HCT116 (cell line): ENCODE measurements at regions not wholly inside any gene's neighbourhood (a gene's known extent, or its start where the extent isn't known, plus 50 kb on each side); places are given as distances from the start of the nearest gene placed in this dataset.

Experiments used
- ATAC-seq: fragments of 200-7000 bp; cut with Tn5 transposase; 2 replicates; pipeline ENCODE4 v1.9.1; 2020; ENCODE audit warnings: mild to moderate bottlenecking, moderate library complexity
- BruUV-seq: library from RNA; stranded (reverse); fragments of 400-500 nt; replicated peaks from 2 replicates; lab custom pipeline; 2021; lab: Mats Ljungman, UMichigan
- CTCF ChIA-PET: fragments of 300-600 bp; sonication (Branson Sonifier 250); formaldehyde crosslinking; loops from one replicate; lab custom pipeline; 2021; ENCODE audit warnings: antibody characterized with exemption; lab: Charles Lee
- POLR2A ChIA-PET: fragments of 300-600, 350-600 bp; sonication (Branson Sonifier 250); formaldehyde crosslinking; loops from one replicate; lab custom pipeline; 2021; ENCODE audit warnings: antibody characterized with exemption; lab: Charles Lee
- RAD21 ChIA-PET, 2 experiments: fragments of 300-600 bp; sonication (Branson Sonifier 250); formaldehyde crosslinking; loops; one replicate each; lab custom pipeline; 2023; ENCODE audit warnings: low total read pairs in 2 of 2; ENCODE audit not compliant: uncharacterized antibody in 2 of 2, unreplicated experiment in 2 of 2, low non-redundant PET in 1 of 2; lab: Charles Lee
- DNase-seq: peaks from one replicate; pipeline ENCODE4 v3.0.0-alpha.2; 2010; ENCODE audit warnings: low read depth, low spot score
- H2AFZ ChIP-seq: fragments of 200-600 bp; shearing (Covaris generic), sonication (generic); 2 replicates; pipeline ENCODE4 v1.6.1; 2017; ENCODE audit warnings: low read depth, mixed run types, mixed read lengths, antibody characterized with exemption, low read length; ENCODE audit not compliant: poor library complexity, severe bottlenecking
- H3K27ac ChIP-seq: 2 replicates; pipeline ENCODE4 v1.5.1; 2012; ENCODE audit warnings: low read depth, low read length
- H3K27me3 ChIP-seq: fragments of 200-600 bp; sonication (generic); 2 replicates; pipeline ENCODE4 v1.6.1; 2016; ENCODE audit warnings: mixed run types, low read length, mixed read lengths; ENCODE audit not compliant: insufficient read depth
- H3K36me3 ChIP-seq, 2 experiments: fragments of 200-500 bp in 1 of 2; fragments of 200-600 bp in 1 of 2; sonication (Bioruptor generic) in 1 of 2; sonication (generic) in 1 of 2; 2 replicates each; pipeline versions ENCODE4 v1.5.1 to v1.6.1; 2014 to 2016; ENCODE audit warnings: low read length in 2 of 2, inconsistent platforms in 1 of 2, mixed read lengths in 1 of 2, mixed run types in 1 of 2; ENCODE audit not compliant: insufficient read depth in 2 of 2, control insufficient read depth in 1 of 2
- H3K4me1 ChIP-seq, 2 experiments: fragments of 200-600 bp in 1 of 2; sonication (generic) in 1 of 2; 2 replicates each; pipeline versions ENCODE4 v1.5.1 to v1.6.1; 2012 to 2017; ENCODE audit warnings: low read length in 2 of 2, inconsistent platforms in 1 of 2, mild to moderate bottlenecking in 1 of 2, mixed read lengths in 1 of 2, mixed run types in 1 of 2, moderate library complexity in 1 of 2; ENCODE audit not compliant: insufficient read depth in 2 of 2, control insufficient read depth in 1 of 2
- H3K4me2 ChIP-seq: fragments of 200-600 bp; sonication (generic); 2 replicates; pipeline ENCODE4 v1.6.1; 2017; ENCODE audit warnings: mixed run types, low read length, mixed read lengths
- H3K4me3 ChIP-seq, 2 experiments: fragments of 200-600 bp in 1 of 2; sonication (generic) in 1 of 2; replicated peaks in 1 of 2; 2 replicates each; pipeline ENCODE4 v1.5.1; 2011 to 2016; ENCODE audit warnings: low read length in 2 of 2, control low read depth in 1 of 2, low read depth in 1 of 2, mild to moderate bottlenecking in 1 of 2, mixed read lengths in 1 of 2, mixed run types in 1 of 2
- H3K79me2 ChIP-seq: fragments of 200-600 bp; sonication (generic); 2 replicates; pipeline ENCODE4 v1.6.1; 2017; ENCODE audit warnings: mild to moderate bottlenecking, mixed run types, low read length, moderate library complexity, mixed read lengths; ENCODE audit not compliant: insufficient read depth
- H3K9ac ChIP-seq: fragments of 200-600 bp; sonication (generic); 2 replicates; pipeline ENCODE4 v1.6.1; 2016; ENCODE audit warnings: low read length, mixed read lengths
- H3K9me2 ChIP-seq: fragments of 200-600 bp; sonication (generic), shearing (Covaris generic); 2 replicates; pipeline ENCODE4 v1.6.1; 2017; ENCODE audit warnings: mixed run types, mild to moderate bottlenecking, moderate library complexity; ENCODE audit not compliant: insufficient read depth
- H3K9me3 ChIP-seq, 2 experiments: fragments of 200-500 bp in 1 of 2; fragments of 200-600 bp in 1 of 2; sonication (Bioruptor generic) in 1 of 2; sonication (generic) in 1 of 2; 2 replicates each; pipeline ENCODE4 v1.6.1; 2014 to 2017; ENCODE audit warnings: low read length in 2 of 2, mixed read lengths in 2 of 2, inconsistent platforms in 1 of 2, low read depth in 1 of 2, mild to moderate bottlenecking in 1 of 2, mixed run types in 1 of 2, moderate library complexity in 1 of 2; ENCODE audit not compliant: control insufficient read depth in 1 of 2, insufficient read depth in 1 of 2
- H4K20me1 ChIP-seq: fragments of 200-600 bp; sonication (generic), shearing (Covaris generic); 2 replicates; pipeline ENCODE4 v1.6.1; 2017; ENCODE audit warnings: mixed run types, mild to moderate bottlenecking, moderate library complexity; ENCODE audit not compliant: insufficient read depth
- ATF3 ChIP-seq: IDR thresholded peaks from 2 replicates; pipeline ENCODE4 v1.6.1; 2012
- CBX3 ChIP-seq: IDR thresholded peaks from 2 replicates; pipeline ENCODE4 v1.6.1; 2012; ENCODE audit warnings: low read depth
- ELF1 ChIP-seq: IDR thresholded peaks from 2 replicates; pipeline ENCODE4 v1.6.1; 2012; ENCODE audit warnings: low read depth, borderline replicate concordance
- FOSL1 ChIP-seq: IDR thresholded peaks from 2 replicates; pipeline ENCODE4 v1.6.1; 2012; ENCODE audit warnings: low read depth
- MAX ChIP-seq: IDR thresholded peaks from 2 replicates; pipeline ENCODE4 v1.6.1; 2012
- POLR2A ChIP-seq: IDR thresholded peaks from 2 replicates; pipeline ENCODE4 v1.7.0; 2011; ENCODE audit warnings: borderline replicate concordance; ENCODE audit not compliant: insufficient read depth, insufficient read length; ENCODE audit errors: extremely low read depth
- POLR2AphosphoS5 ChIP-seq: IDR thresholded peaks from 2 replicates; pipeline ENCODE4 v1.6.1; 2011; ENCODE audit warnings: mild to moderate bottlenecking, low read depth, low read length, moderate library complexity
- REST ChIP-seq: IDR thresholded peaks from 2 replicates; pipeline ENCODE4 v1.6.1; 2012; ENCODE audit warnings: low read depth
- SP1 ChIP-seq: IDR thresholded peaks from 2 replicates; pipeline ENCODE4 v1.6.1; 2012; ENCODE audit warnings: low read depth
- SRF ChIP-seq: IDR thresholded peaks from 2 replicates; pipeline ENCODE4 v1.6.1; 2012; ENCODE audit warnings: low read depth
- TCF7L2 ChIP-seq: IDR thresholded peaks from 2 replicates; pipeline ENCODE4 v1.7.0; 2011; ENCODE audit warnings: borderline replicate concordance, inconsistent platforms; ENCODE audit not compliant: insufficient read depth, insufficient read length; ENCODE audit errors: extremely low read depth
- intact Hi-C: fragments of 100-400 bp; cut with micrococcal nuclease; formaldehyde crosslinking; loops from 2 replicates; pipeline ENCODE4 v1.10.0; 2022
- TF ChIP-seq, protein P1 (sequence below): IDR thresholded peaks from 2 replicates; pipeline ENCODE4 v1.6.1; 2011; ENCODE audit warnings: mild to moderate bottlenecking, low read length, moderate library complexity; ENCODE audit not compliant: insufficient replicate concordance; ENCODE audit errors: extremely low read depth

DNA sequence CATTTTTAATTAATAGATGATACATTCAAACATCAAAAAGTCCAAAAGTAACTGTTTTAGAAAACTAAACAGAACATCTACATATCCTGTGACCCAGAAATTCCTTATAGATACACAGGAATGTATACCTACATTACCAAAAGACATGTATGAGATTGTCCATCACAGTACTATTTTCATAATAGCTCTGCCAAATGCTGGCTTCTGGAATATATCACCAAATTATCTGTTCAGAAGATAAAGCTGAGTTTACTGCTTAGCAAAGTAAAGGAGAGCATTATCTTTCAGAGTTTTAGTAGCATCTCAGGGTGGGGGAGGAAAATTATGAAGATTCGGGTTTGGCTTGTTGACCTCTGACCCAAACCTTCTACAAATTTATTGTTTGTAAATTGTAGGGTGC lies 368.9 kb upstream of the SLC7A11 start:
- no peak for TF ChIP-seq SRF
- no peak for TF ChIP-seq TCF7L2
- TF ChIP-seq ATF3, result no peak
- TF ChIP-seq FOSL1, result no peak
- TF ChIP-seq POLR2A, result no peak
- TF ChIP-seq MAX, result no peak
- no peak for TF ChIP-seq ELF1
- TF ChIP-seq REST, result no peak
- TF ChIP-seq, protein P1, sequence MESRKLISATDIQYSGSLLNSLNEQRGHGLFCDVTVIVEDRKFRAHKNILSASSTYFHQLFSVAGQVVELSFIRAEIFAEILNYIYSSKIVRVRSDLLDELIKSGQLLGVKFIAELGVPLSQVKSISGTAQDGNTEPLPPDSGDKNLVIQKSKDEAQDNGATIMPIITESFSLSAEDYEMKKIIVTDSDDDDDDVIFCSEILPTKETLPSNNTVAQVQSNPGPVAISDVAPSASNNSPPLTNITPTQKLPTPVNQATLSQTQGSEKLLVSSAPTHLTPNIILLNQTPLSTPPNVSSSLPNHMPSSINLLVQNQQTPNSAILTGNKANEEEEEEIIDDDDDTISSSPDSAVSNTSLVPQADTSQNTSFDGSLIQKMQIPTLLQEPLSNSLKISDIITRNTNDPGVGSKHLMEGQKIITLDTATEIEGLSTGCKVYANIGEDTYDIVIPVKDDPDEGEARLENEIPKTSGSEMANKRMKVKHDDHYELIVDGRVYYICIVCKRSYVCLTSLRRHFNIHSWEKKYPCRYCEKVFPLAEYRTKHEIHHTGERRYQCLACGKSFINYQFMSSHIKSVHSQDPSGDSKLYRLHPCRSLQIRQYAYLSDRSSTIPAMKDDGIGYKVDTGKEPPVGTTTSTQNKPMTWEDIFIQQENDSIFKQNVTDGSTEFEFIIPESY, result no peak
- no peak for TF ChIP-seq SP1
- TF ChIP-seq POLR2AphosphoS5, result no peak
- TF ChIP-seq CBX3, result no peak
- ChIA-PET CTCF (no interaction called here), RAD21 (no interaction called here), POLR2A (no interaction called here)
- Histone ChIP-seq H3K9me2 (no peaks in the 10 kb centered on the region), H4K20me1 (no peaks in the 10 kb centered on the region), H3K27ac (no peak overlapping the region), H3K79me2 (no peaks in the 10 kb centered on the region), H3K4me1 (peaks cover 0 to 10% of the 10 kb centered on the region in 2 experiments; a peak in 1 of 4 replicates), H3K9me3 (no peaks in the 10 kb centered on the region), H3K9ac (no peak overlapping the region), H3K36me3 (no peaks in the 10 kb centered on the region), H2AFZ (no peak overlapping the region), H3K4me2 (no peak overlapping the region), H3K4me3 (no peak overlapping the region), H3K27me3 (no peaks in the 10 kb centered on the region)
- DNase-seq (no peak), ATAC-seq (no peak)
- intact Hi-C loops, result no loop called here
- no TSS peak for BruUV-seq
